RWPE2 (cell line): ENCODE measurements at regions not wholly inside any gene's neighbourhood (a gene's known extent, or its start where the extent isn't known, plus 50 kb on each side); places are given as distances from the start of the nearest gene placed in this dataset.
A peak's percentile ranks its signal among the peaks of the same experiment; 100 is the strongest.
"Not testable (repeated sequence)": the region's sequence is repeated elsewhere in the genome, so short reads cannot be mapped to it uniquely, and the experiment has no call there.

Experiments
- ATAC-seq: fragments of 200-7000 bp; cut with Tn5 transposase; 3 replicates; pipeline ENCODE4 v1.9.1; 2021; ENCODE audit warnings: low read depth
- DNase-seq: peaks from one replicate; pipeline ENCODE4 v3.0.0-alpha.2; 2020; ENCODE audit warnings: low spot score
- H3K27ac ChIP-seq: fragments of 450-650 bp; 2 replicates; pipeline ENCODE4 v1.5.1; 2017; ENCODE audit warnings: mild to moderate bottlenecking; ENCODE audit not compliant: poor library complexity, severe bottlenecking
- H3K27me3 ChIP-seq: fragments of 250-450 bp; sonication (Bioruptor Pico); 2 replicates; pipeline ENCODE4 v1.5.1; 2021; ENCODE audit warnings: mild to moderate bottlenecking, moderate library complexity; ENCODE audit not compliant: insufficient read depth, poor library complexity, severe bottlenecking
- H3K36me3 ChIP-seq: fragments of 250-450 bp; sonication (Bioruptor Pico); 2 replicates; pipeline ENCODE4 v1.5.1; 2020; ENCODE audit warnings: low read depth, mild to moderate bottlenecking, moderate library complexity
- H3K4me1 ChIP-seq: fragments of 250-450 bp; sonication (Bioruptor Pico); 2 replicates; pipeline ENCODE4 v1.5.1; 2021; ENCODE audit warnings: mild to moderate bottlenecking, moderate library complexity; ENCODE audit not compliant: insufficient read depth, poor library complexity, severe bottlenecking
- H3K4me3 ChIP-seq: fragments of 250-450 bp; sonication (Bioruptor Pico); 2 replicates; pipeline ENCODE4 v1.5.1; 2021; ENCODE audit warnings: mild to moderate bottlenecking, moderate library complexity; ENCODE audit not compliant: severe bottlenecking
- H3K9me3 ChIP-seq: fragments of 250-450 bp; sonication (Bioruptor Pico); 2 replicates; pipeline ENCODE4 v1.5.1; 2021; ENCODE audit warnings: mild to moderate bottlenecking, moderate library complexity; ENCODE audit not compliant: severe bottlenecking
- TF ChIP-seq, protein P1 (sequence below): fragments of 450-650 bp; IDR thresholded peaks from one replicate; pipeline ENCODE4 v1.5.1; 2017; ENCODE audit warnings: mild to moderate bottlenecking, moderate library complexity; ENCODE audit not compliant: poor library complexity, severe bottlenecking

DNA sequence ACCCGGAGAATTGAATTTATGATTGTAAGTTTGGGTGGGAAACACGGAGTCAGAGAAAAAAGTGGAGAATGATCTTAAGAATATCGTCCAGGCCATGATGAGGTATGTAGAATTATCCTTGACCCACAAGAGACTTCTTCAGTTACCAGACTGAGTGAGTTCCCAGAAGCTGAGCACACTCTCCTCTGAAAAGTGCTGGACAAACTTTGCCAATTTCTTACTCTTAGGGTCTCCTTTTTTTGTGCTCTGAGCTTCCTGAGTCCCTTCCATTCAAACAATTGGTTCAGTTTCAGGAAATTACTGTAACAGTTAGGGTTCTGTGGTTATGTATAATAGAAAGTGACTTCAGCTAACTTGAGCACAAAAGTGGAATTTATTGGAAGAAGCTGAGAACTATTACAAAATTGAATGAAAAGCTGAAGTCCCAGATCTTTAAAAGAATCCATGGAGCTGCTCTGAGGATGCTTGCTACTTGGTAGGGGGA is 50.6 kb upstream of the EHBP1 start:
- Histone ChIP-seq H3K36me3 (no peaks in the 10 kb centered on the region), H3K27ac (peak overlapping the region; percentile 95), H3K4me3 (no peak overlapping the region), H3K9me3 (no peaks in the 10 kb centered on the region), H3K4me1 (peaks cover 27% of the 10 kb centered on the region), H3K27me3 (no peaks in the 10 kb centered on the region)
- no peak for DNase-seq
- no peak for ATAC-seq
- TF ChIP-seq, protein P1, sequence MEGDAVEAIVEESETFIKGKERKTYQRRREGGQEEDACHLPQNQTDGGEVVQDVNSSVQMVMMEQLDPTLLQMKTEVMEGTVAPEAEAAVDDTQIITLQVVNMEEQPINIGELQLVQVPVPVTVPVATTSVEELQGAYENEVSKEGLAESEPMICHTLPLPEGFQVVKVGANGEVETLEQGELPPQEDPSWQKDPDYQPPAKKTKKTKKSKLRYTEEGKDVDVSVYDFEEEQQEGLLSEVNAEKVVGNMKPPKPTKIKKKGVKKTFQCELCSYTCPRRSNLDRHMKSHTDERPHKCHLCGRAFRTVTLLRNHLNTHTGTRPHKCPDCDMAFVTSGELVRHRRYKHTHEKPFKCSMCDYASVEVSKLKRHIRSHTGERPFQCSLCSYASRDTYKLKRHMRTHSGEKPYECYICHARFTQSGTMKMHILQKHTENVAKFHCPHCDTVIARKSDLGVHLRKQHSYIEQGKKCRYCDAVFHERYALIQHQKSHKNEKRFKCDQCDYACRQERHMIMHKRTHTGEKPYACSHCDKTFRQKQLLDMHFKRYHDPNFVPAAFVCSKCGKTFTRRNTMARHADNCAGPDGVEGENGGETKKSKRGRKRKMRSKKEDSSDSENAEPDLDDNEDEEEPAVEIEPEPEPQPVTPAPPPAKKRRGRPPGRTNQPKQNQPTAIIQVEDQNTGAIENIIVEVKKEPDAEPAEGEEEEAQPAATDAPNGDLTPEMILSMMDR, result no peak

DNA sequence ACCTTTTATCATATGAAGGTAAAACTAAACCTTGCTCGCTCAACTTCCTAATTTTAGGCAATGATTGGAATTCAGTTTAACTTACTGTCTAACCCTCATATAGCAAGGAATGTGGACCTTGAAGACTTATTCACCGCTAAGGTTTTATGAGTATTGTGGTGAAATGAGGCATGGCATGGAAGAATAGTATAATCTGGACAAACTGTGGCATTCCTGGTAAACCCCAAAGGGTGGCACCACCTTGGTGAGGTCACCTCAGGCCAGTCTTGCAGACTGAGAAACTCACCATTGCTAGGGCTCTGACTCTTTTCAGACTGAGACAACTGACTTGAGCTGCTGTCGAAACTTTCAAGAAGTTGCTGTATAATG is 51.1 kb upstream of the EHBP1 start:
- peak; percentile 76 for DNase-seq
- ATAC-seq, result peak; percentile 90

GRCh38 chr2:62653582-62654422 is 51.7 kb upstream of the EHBP1 start:
- Histone ChIP-seq H3K4me3 (no peak overlapping the region), H3K27me3 (no peaks in the 10 kb centered on the region), H3K4me1 (peaks cover 19% of the 10 kb centered on the region), H3K27ac (peak overlapping the region; percentile 95), H3K9me3 (no peaks in the 10 kb centered on the region), H3K36me3 (no peaks in the 10 kb centered on the region)
- TF ChIP-seq, protein P1, result no peak
- DNase-seq (no peak), ATAC-seq (peak; percentile 79)

More for the DNA sequence above, 51.1 kb upstream of the EHBP1 start:
- Histone ChIP-seq H3K4me3 (no peak overlapping the region), H3K36me3 (no peaks in the 10 kb centered on the region), H3K4me1 (peaks cover 22% of the 10 kb centered on the region), H3K27ac (peak overlapping the region; percentile 95), H3K9me3 (no peaks in the 10 kb centered on the region), H3K27me3 (no peaks in the 10 kb centered on the region)
- TF ChIP-seq, protein P1, result no peak

DNA sequence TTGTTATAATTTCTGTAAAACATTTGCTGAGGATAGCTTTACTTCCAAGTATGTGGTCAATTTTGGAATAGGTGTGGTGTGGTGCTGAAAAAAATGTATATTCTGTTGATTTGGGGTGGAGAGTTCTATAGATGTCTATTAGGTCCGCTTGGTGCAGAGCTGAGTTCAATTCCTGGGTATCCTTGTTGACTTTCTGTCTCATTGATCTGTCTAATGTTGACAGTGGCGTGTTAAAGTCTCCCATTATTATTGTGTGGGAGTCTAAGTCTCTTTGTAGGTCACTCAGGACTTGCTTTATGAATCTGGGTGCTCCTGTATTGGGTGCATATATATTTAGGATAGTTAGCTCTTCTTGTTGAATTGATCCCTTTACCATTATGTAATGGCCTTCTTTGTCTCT is 56.4 kb upstream of the EHBP1 start:
- H3K27ac ChIP-seq, DNase-seq, H3K27me3 ChIP-seq, H3K4me1 ChIP-seq, H3K4me3 ChIP-seq, H3K9me3 ChIP-seq, ATAC-seq, H3K36me3 ChIP-seq: not testable (repeated sequence)

- TF ChIP-seq, protein P1, result no peak
- Histone ChIP-seq H3K27ac (no peak overlapping the region), H3K4me1 (peaks cover 6% of the 10 kb centered on the region), H3K36me3 (no peaks in the 10 kb centered on the region), H3K4me3 (no peak overlapping the region), H3K27me3 (no peaks in the 10 kb centered on the region), H3K9me3 (no peaks in the 10 kb centered on the region)
- ATAC-seq, result no peak
- no peak for DNase-seq
Observed at GRCh38 chr2:62643100-62643471, 62.4 kb upstream of the EHBP1 start.
